ENCODE measurements at regions not wholly inside any gene's neighbourhood (a gene's known extent, or its start where the extent isn't known, plus 50 kb on each side); places are given as distances from the start of the nearest gene placed in this dataset.

GRCh38 chr10:130969700-130970099 is 341.8 kb downstream of the TCERG1L start:
- TF ChIP-seq, protein P1, sequence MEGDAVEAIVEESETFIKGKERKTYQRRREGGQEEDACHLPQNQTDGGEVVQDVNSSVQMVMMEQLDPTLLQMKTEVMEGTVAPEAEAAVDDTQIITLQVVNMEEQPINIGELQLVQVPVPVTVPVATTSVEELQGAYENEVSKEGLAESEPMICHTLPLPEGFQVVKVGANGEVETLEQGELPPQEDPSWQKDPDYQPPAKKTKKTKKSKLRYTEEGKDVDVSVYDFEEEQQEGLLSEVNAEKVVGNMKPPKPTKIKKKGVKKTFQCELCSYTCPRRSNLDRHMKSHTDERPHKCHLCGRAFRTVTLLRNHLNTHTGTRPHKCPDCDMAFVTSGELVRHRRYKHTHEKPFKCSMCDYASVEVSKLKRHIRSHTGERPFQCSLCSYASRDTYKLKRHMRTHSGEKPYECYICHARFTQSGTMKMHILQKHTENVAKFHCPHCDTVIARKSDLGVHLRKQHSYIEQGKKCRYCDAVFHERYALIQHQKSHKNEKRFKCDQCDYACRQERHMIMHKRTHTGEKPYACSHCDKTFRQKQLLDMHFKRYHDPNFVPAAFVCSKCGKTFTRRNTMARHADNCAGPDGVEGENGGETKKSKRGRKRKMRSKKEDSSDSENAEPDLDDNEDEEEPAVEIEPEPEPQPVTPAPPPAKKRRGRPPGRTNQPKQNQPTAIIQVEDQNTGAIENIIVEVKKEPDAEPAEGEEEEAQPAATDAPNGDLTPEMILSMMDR (IDR thresholded peaks at IDR 0.05): no peak
- TF ChIP-seq POLR2AphosphoS5 (IDR thresholded peaks at IDR 0.05; ENCODE audit: low read depth, low read length) (no peak), REST (IDR thresholded peaks at IDR 0.05; ENCODE audit: insufficient read depth in 1 of 2, low read depth in 2 of 2, low read length in 1 of 2) (no peak), SIN3A (IDR thresholded peaks at IDR 0.05; ENCODE audit: borderline replicate concordance, insufficient read depth, low read depth, low read length) (no peak), TCF7L2 (IDR thresholded peaks at IDR 0.05; ENCODE audit: low read depth, low read length) (no peak)
